H1 (cell line): ENCODE measurements at regions not wholly inside any gene's neighbourhood (a gene's known extent, or its start where the extent isn't known, plus 50 kb on each side); places are given as distances from the start of the nearest gene placed in this dataset.

Experiments used
- EP300 ChIP-seq, 2 experiments: IDR thresholded peaks; 1 replicate in 1 of 2; 2 replicates in 1 of 2; pipeline ENCODE4 v1.6.1; 2011 to 2012; ENCODE audit warnings: low read depth in 2 of 2, low read length in 2 of 2, mild to moderate bottlenecking in 2 of 2, borderline replicate concordance in 1 of 2, inconsistent platforms in 1 of 2, moderate library complexity in 1 of 2
- MAFK ChIP-seq: IDR thresholded peaks from 2 replicates; pipeline ENCODE4 v1.6.1; 2012; ENCODE audit warnings: low read depth, mild to moderate bottlenecking, improper control_type of control experiment, low read length
- POU5F1 ChIP-seq: IDR thresholded peaks from 2 replicates; pipeline ENCODE4 v1.6.1; 2011; ENCODE audit warnings: low read depth, mild to moderate bottlenecking, low read length, moderate library complexity
- RBBP5 ChIP-seq: IDR thresholded peaks from 2 replicates; pipeline ENCODE4 v1.7.1; 2012; ENCODE audit warnings: low read depth, mild to moderate bottlenecking, inconsistent platforms, low read length, moderate library complexity, borderline replicate concordance
- SP2 ChIP-seq: IDR thresholded peaks from 2 replicates; pipeline ENCODE4 v1.6.1; 2012; ENCODE audit warnings: mild to moderate bottlenecking, low read length, inconsistent platforms
- TAF1 ChIP-seq: IDR thresholded peaks from 2 replicates; pipeline ENCODE4 v1.6.1; 2011; ENCODE audit warnings: mild to moderate bottlenecking, low read depth, low read length
- TCF12 ChIP-seq: IDR thresholded peaks from 2 replicates; pipeline ENCODE4 v1.6.1; 2011; ENCODE audit warnings: low read depth, mild to moderate bottlenecking, low read length
- TEAD4 ChIP-seq: IDR thresholded peaks from 2 replicates; pipeline ENCODE4 v1.6.1; 2012; ENCODE audit warnings: low read depth, low read length, inconsistent platforms, mixed read lengths

- TF ChIP-seq EP300 (IDR thresholded peaks at IDR 0.05; ENCODE audit: borderline replicate concordance in 1 of 2, low read depth in 2 of 2, low read length in 2 of 2) (no peak), TCF12 (no peak), MAFK (no peak), POU5F1 (no peak), TAF1 (no peak), RBBP5 (no peak), SP2 (no peak), TEAD4 (no peak)
These were observed 66.4 kb upstream of the ZNF608 start (continued) for GRCh38 chr5:124812771-124813358.
